ENCODE measurements at regions not wholly inside any gene's neighbourhood (a gene's known extent, or its start where the extent isn't known, plus 50 kb on each side); places are given as distances from the start of the nearest gene placed in this dataset.
A peak's percentile ranks its signal among the peaks of the same experiment; 100 is the strongest.
"Not testable (repeated sequence)": the region's sequence is repeated elsewhere in the genome, so short reads cannot be mapped to it uniquely, and the experiment has no call there.

DNA sequence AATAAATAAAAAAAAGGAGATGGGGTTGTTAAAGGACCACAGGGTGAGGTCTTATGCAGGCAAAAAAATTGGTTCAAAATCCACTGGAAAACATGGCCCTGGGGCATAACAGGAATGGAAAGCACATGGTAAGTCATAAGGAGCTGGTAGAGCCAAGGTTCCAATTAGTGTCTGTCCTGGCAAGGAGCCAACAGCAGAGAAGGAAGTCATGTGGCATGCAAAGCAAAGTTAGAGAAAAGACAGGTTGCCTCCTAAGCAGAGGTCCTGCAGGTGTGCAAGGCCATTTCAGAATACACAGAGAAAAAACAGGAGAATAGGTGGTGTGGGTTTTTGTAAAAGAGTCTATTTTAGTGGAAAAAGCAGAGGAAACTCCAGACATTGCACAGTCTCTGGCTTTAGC, 1881.7 kb downstream of the ARAP2 start:
- DNase-seq (ENCODE audit: low read depth), result no peak

DNA sequence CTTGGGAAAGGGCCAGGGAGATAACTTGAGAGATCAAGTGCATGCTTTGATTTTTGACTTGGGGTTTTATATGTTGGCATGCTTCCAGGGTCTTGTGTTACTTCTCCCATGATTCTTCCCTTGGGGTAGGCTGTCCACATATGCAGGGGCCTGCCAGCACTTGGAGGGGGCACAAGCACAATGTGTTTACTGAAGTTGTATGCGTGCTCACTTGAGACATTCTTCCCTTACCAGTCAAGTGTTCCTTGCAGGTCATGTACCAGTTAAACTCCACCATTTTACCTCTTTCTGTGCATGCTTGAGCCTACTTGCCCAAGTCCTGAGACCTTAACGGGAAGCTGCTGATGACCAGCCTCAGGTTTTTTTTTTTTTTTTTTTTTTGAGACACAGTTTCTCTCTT, 1880.5 kb downstream of the ARAP2 start:
- no peak for DNase-seq (ENCODE audit: low read depth)

DNA sequence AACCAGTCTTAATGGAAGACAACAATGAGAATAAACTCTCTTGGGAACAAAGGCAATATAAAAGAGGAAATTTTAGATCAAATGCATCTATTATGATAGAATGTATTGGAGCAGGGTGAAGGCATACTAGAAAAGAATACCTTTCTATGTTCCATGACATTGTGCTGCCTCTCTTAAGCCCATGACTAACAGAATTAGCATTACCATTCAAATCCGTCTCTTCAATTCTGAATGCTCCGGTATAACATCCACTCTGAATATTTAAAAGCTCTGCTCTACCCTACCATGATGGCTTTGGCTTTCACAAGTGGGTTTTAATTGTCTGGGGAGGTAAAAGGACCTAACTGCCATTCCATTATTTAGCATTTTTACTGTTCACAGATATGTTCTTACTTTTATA, 1878.4 kb downstream of the ARAP2 start:
- DNase-seq (ENCODE audit: low read depth), result no peak

DNA sequence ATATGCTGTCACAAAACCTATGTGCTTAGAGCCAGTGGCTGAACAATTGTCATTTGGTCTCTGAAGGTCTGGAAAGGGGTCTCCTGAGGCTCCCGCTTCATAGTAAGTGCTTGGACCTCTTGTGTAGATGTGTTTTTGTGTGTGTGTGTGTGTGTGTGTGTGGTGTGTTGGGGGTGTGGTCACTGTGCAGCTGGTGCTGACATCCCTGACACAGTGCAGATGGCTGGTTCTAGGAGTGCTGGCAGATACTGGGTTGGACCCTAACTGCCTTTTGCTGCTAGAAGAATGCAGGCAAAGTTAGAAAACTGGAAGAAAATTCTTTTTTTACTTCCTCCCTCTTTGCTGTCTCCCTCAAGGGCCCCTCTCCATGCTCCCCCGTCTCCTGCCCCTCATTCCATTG, 1872.6 kb downstream of the ARAP2 start:
- DNase-seq (ENCODE audit: low read depth), result no peak

DNA sequence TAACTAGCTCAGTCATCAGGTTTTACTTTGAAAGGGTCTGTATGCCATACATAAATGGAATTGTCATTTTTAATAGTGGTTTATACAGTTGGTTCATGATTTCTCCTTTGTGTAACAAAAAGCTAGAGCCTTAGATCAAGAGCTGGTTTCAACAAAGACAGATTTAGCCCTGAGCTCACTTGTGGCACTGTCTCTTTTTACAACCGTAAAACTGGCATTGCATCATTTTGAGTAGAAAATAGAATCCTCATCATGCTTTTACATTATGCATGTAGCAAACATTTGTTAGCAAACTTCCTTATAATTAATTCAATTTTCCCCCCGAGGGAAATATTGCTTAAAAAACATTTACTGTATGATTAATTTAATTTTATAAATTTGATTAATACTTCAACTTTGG, 1871.5 kb downstream of the ARAP2 start:
- no peak for DNase-seq (ENCODE audit: low read depth)

DNA sequence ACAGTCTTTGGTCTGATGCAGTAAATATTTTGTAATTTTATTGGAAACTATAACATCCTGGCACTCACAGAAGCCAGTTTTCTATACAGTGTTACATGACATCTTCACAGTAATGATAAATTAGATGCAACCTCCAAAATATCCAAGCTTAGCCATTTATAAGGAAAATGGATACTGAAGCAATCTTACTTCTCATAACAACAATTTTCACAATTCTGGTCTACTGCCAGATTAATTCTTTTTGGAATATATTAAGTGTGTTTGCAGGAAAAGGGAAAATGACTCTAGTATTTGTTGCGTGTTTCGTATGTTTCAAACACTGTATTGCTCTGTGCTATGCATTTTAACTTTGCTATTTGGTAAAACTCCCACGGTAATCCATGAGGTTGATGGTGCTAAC, 1870.9 kb downstream of the ARAP2 start:
- DNase-seq (ENCODE audit: low read depth), result no peak

DNA sequence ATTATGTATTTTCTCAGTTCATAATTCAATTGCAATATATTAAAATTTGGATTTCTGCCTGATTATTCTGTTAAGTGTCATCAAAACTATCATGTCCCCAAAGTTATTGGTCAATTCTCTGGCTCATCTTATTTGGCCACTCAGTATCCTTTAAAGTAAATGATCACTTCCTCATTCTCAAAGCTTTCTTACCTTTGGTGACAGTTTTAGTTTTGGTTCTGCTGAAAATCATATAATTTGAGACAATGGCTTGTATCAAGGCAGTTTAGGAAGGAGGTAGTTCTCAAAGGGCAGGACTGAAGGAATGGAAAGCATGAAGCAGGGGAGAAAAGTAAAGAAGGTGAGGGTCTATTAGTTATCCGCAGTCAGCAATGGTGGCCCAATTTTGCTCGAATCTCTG, 1832.1 kb downstream of the ARAP2 start:
- DNase-seq (ENCODE audit: low read depth), result no peak

DNA sequence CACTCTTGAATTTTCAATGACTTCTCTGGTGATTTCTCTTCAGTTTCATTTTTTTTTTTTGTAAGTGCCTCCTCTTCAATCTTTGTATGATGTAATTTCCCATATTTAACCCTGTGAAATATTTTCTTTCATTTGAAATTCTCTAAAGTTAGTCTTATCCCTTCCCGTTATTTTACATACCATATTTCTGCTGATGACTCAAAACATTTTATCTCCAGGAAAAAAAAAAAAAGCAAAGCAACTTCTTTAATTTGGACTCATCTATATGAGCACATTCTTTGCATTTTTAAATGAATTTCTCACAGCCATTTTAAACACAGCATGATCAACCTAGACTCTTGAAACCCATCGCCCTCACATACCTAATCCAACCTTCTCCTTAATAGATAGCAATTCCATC, 1831.4 kb downstream of the ARAP2 start:
- DNase-seq (ENCODE audit: low read depth), result no peak

DNA sequence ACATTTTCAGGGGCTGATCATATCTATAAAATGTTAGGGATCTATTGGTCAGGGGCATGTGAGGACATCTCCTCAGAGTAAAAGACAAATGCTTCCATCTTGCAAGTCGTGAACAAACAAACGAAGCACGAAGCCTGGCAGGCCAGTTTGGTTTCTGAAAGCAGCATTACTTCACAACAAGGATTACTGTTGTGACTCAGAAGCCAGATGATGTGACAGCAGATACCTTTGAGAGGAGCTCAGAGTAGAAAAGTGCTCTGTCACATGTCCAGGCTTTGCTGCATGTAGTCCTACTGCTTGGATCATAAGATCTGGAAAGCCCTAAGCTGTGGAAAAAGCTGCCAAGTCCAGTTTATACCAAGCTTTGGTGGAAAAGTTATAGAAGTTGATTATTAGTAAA, 1827.2 kb downstream of the ARAP2 start:
- DNase-seq (ENCODE audit: low read depth), result no peak

DNA sequence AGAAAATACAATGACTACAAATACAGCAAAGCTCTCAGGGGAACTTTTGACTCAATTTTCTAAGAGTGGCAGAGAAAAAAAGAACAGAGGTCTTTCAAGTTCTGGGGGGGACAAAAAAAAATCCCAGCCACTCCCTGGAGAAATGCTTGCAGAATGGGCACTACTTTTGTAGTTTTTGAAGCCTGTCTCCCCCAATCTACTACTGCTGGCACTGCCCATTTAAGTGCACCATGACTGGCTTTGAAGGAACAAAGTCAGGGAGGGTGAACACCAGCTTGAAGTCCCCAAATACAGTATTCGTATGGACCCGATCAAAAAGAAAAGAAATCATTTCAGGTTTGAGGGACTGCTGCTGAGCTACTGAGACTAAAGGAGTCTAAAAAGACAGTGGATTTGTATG, 1824.4 kb downstream of the ARAP2 start:
- DNase-seq (ENCODE audit: low read depth), result no peak

DNA sequence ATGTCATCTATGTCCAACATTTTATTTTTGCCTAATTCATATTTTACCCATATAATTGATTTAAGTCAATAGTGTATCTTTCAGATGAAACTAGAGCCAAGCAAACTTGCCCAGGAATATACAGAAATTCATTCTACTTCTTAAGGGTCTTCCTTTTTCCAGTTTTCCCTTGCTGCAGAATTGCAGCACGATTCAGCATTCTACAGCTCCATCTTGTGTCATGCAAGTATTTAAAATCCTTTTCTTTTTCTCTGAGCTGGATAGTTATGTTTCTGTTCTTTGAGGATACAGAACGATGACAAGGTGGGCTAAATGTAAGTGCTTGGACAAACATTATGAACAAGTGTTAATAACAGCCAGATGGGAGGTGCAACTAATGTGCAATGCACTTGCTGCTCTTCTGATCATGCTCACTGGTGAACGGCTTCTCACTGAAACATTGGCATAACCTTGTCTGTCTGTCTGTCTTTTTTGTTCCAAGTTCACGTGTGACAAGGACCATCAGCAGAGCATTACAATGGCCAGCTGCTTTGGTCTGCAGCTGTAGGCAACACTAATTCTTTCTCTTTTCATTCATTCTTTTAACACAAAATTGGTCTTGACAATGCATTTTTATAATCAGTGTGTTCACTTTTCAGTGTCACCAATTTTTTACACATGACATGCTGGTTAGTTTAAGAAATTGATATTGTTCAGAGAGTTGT, 1821.7 kb downstream of the ARAP2 start:
- DNase-seq (ENCODE audit: low read depth), result peak; percentile 3

DNA sequence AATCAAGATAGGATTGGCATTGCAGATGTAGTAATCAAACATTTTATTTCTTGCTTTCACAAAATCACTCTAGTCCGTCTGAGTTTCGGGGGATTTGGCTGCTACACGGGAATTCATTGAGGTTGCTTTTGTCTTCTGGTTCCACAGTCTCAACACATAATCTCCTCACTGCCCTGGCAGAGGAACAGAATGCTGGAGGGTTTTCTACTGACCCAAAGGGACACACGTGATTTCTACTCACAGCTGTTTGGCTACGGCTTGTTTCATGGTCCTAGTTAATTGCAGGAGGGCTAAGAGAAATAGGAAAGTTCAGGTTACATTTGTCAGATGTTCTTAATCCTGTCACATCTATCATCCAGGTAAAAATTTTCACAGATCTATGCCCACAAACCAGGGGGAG, 1811.6 kb downstream of the ARAP2 start:
- no peak for DNase-seq (ENCODE audit: low read depth)

DNA sequence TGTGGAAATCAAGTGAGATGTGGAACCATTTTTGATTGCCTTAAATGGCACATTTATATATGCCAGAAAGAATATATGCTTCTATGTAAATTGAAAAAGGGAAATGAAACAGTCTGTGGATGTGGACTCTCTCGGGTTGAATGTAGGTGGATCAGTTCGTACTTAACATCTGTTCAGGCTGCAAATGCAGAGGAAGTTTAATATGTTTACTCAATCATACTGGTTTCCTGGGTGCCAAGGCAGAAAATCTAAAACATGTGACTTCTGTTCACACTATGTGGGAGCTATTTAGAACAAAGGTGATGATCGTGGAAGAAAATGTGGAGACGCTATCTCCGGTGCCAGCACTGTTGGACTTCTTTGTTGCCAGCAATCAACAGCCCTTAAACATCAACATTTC, 1809.9 kb downstream of the ARAP2 start:
- DNase-seq (ENCODE audit: low read depth), result not testable (repeated sequence)

DNA sequence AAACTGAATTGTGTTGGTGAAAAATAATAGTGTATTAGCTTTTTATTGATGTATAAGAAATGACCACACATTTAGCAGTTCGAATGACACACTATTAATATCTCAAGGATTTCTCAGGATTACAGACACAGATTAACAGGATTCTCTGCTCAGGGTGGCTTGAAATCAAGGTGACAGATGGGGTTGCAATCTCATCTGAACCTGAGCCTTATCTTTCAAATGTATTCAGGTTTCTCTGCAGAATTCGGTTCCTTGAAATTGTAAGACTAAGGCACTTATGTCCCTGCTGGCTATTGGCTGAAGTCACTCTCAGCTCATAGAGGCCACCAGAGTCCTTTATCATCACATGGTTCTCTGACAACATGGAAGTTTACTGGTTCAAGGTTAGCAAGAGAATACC, 1780.1 kb downstream of the ARAP2 start:
- no peak for DNase-seq (ENCODE audit: low read depth)

DNA sequence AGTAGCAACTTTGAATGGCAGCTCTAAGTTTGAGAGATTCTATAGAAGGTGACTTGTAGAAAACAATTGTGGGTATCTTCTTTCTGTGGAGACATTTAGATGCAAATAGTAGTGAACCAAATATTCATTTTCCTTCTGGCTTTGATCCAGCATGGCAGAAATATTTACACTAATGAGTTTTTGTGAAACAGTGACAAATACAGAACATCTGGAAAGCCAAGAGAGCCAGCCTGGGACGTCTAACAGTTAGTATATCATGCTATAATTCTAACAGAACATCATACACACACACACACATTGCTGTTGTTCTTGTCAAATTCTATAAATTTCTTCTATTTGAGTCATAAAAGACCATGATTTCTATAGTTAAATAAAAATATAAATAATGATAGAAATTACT, 1777.9 kb downstream of the ARAP2 start:
- DNase-seq (ENCODE audit: low read depth), result no peak

DNA sequence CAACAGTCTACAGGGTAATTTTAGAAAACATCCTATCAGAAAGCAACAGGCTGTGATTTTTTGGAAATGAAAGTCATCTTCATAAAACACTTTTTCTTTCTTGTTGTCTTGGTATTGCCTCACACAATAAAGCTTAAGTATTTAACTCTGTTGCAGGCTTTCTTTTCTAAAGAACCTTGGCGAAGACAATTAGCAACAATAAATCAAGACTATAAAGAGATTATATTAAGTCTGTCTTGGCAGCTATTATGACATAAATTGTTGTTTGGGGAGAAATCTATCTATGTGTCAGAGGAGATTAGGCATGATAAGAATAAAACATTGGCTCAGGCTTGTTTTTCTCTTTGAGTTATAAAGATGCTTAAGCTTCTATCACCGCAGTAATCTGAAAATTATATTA, 1774.8 kb downstream of the ARAP2 start:
- DNase-seq (ENCODE audit: low read depth), result no peak

DNA sequence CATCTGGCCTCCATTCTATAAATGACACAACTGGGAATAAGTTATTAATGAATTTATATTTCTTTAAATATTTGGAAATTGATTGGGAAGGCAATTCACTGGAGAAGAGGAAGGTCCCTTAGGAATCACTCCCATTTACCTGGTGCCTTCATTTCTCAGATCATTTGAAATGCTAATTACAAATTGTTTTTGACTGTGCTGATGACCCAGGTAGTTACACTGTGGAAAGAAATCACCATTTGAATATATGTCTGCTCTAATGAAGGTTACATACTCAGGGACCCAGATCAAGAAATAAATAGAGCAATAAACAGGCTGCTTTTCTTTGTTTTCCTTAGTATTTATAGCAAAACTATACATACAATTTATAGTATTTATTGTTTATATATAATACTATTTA, 1759.1 kb downstream of the ARAP2 start:
- DNase-seq (ENCODE audit: low read depth), result no peak

DNA sequence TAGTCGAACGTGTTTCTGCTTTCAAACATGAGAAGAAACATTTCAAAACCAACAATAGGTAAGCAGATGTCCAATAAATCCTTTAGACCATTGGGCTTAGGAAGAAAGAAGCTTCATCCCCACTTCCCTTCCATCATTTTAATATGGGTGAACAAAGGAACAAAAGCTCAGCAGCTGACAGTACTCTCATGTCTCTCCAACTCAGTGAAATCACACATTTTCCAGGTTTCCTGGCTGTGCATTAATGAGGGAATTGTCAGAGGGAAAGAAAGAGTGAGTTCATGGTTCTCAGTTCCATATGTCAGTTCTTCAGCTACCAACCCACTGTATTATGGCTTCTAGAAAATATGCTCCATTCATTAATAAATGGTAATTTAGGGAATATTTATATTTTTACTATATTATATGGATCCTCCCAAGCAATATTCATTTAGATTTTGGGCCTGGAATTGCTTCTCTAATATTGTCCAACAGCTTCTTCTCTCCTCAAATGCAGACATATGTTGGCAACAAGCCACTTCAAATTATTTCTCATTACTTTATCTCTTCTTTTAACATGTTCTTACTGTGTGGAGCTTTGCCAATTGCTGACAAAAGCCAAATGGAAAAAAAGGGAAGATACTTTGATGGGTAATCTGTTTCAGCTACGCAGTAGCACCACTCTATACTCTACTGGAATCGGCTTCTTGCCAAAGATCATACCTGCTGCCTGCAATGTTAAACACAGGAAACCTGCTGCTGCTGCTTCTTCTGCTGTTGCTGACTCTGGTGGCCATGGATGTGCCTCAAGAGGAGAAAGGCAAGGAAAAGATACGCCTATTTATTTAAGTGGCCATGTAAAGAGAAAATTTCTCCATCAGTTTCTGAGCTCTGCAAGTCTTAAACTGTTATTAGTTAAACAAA, 1757.6 kb downstream of the ARAP2 start:
- no peak for DNase-seq (ENCODE audit: low read depth)

DNA sequence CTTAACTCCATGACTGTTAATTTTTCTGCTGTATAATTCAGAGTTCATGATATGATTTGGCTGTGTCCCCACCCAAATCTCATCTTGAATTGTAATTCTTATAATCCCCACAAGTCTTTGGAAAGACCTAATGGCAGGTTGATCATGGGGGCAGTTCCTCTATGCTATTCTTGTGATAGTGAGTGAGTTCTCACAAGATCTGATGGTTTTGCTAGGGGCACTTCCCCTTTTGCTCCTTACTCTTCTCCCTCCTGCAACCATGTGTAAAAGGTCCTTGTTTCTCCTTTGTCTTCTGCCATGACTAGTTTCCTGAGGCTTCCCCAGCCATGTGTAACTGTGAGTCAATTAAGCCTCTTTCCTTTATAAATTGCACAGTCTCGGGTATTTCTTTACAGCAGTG, 1751.9 kb downstream of the ARAP2 start:
- DNase-seq (ENCODE audit: low read depth), result no peak

DNA sequence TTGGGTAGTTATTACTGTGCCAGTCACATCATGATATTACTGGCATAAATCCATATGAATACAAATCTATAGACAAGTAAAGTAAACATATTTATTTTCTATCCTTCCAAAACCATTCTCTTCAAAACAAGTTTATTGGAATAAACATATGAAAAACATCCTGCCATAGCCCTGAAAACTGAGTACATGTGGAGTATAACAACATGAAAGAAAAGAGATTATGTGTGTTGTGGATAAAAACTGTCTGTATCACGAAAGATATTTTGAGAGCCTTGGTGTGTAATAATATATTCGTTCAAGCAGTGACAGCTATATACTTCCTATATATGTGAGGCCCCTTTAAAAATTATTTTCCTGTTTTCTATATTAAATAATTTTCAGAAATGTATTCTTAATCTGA, 1742.2 kb downstream of the ARAP2 start:
- no peak for DNase-seq (ENCODE audit: low read depth)

DNA sequence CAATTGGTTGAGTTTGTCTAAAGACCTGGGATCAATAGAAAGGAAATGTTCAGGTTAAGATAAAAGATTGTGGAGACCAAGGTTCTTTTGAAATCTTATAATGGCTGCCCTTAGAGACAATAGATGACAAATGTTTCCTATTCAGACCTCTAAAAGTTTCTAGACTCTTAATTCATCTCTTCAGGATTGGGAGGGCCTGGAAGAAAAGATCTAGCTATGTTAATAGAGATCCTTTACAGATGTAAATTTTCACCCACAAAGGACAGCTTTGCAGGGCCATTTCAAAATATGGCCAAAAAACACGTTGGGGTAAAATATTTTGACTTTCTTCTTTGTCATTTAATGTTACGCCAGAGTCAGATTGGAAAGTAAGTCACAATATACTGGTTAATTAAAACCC, 1739.6 kb downstream of the ARAP2 start:
- not testable (repeated sequence) for DNase-seq (ENCODE audit: low read depth)

DNA sequence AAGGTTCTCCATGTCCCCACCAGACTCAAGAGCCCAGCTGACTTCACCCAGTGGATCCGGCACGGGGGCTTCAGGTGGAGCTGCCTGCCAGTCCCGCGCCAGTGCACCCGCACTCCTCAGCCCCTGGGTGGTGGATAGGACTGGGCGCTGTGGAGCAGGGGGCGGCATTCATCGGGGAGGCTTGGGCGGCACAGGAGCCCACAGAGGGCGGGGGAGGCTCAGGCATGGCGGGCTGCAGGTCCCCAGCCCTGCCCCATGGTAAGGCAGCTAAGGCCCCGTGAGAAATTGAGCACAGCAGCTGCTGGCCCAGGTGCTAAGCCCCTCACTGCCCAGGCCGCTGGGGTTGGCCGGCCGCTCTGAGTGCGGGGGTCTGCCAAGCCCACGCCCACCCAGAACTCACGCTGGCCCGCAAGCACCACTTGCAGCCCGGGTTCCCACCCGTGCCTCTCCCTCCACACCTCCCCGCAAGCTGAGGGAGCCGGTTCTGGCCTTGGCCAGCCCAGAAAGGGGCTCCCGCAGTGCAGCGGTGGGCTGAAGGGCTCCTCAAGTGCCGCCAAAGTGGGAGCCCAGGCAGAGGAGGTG, 1737.7 kb downstream of the ARAP2 start:
- not testable (repeated sequence) for DNase-seq (ENCODE audit: low read depth)

DNA sequence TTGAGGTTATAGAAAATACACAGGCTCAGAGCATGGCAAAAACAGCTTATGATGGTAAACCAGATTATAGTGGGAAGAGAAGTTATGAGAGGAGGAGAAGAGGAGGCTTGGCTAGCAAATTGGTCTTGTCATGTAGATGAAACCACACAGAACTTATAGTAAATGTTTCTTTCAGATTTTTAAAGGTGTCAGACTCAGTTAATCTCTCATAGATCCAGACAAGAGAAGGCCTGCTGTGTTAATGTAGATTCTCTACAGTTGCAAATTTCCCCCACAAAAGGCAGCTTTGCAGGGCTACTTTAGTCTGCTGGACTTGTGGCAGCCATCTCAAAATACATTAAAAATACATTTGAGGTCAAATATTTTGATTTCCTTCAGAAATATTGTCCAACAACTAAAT, 1731.7 kb downstream of the ARAP2 start:
- DNase-seq (ENCODE audit: low read depth), result no peak
